WTC11 (cell line): ENCODE measurements at regions not wholly inside any gene's neighbourhood (a gene's known extent, or its start where the extent isn't known, plus 50 kb on each side); places are given as distances from the start of the nearest gene placed in this dataset.

Experiments used
- ATAC-seq: fragments of 200-7000 bp; cut with Tn5 transposase; 2 replicates; pipeline ENCODE4 v1.10.0; 2021; ENCODE audit warnings: mild to moderate bottlenecking, moderate library complexity
- CTCF ChIA-PET: fragments of 300-600 bp; sonication (Branson Sonifier 250); formaldehyde crosslinking; loops from one replicate; lab custom pipeline; 2021; ENCODE audit warnings: antibody characterized with exemption; lab: Charles Lee
- POLR2A ChIA-PET: fragments of 350-600 bp; sonication (Branson Sonifier 250); formaldehyde crosslinking; loops from one replicate; lab custom pipeline; 2021; ENCODE audit warnings: antibody characterized with exemption; lab: Charles Lee
- DNase-seq: peaks from one replicate; pipeline ENCODE4 v3.0.0; 2021; ENCODE audit warnings: low spot score
- H3K27ac Mint-ChIP-seq: 2 replicates; pipeline ENCODE4 v1.8.0; 2021; ENCODE audit warnings: mixed read lengths
- H3K27me3 Mint-ChIP-seq: 2 replicates; pipeline ENCODE4 v1.8.0; 2021; ENCODE audit warnings: low read depth, mild to moderate bottlenecking, moderate library complexity, mixed read lengths
- H3K36me3 Mint-ChIP-seq: 2 replicates; pipeline ENCODE4 v1.8.0; 2021; ENCODE audit warnings: mixed read lengths
- H3K4me1 Mint-ChIP-seq: 2 replicates; pipeline ENCODE4 v1.8.0; 2022; ENCODE audit warnings: mixed read lengths
- H3K4me3 Mint-ChIP-seq: 2 replicates; pipeline ENCODE4 v1.8.0; 2021; ENCODE audit warnings: mild to moderate bottlenecking, moderate library complexity, mixed read lengths
- H3K9me3 Mint-ChIP-seq: 2 replicates; pipeline ENCODE4 v1.8.0; 2021; ENCODE audit warnings: mixed read lengths
- CREB1 ChIP-seq: sonication (generic); formaldehyde crosslinking; IDR thresholded peaks from 2 replicates; pipeline ENCODE4 v1.8.0; 2023; ENCODE audit warnings: mild to moderate bottlenecking, missing genetic modification reagents
- FOXP1 ChIP-seq: sonication (generic); formaldehyde crosslinking; IDR thresholded peaks from 2 replicates; pipeline ENCODE4 v1.8.0; 2022; ENCODE audit warnings: missing genetic modification reagents, mild to moderate bottlenecking, moderate library complexity, borderline replicate concordance
- GRHL2 ChIP-seq: fragments of 250-450 bp; sonication (Bioruptor Pico); IDR thresholded peaks from 2 replicates; pipeline ENCODE4 v1.8.0; 2022; ENCODE audit warnings: mild to moderate bottlenecking, moderate library complexity; ENCODE audit not compliant: insufficient replicate concordance, severe bottlenecking
- IRF2 ChIP-seq: sonication (generic); formaldehyde crosslinking; IDR thresholded peaks from 2 replicates; pipeline ENCODE4 v1.8.0; 2022; ENCODE audit warnings: low read depth, missing genetic modification reagents, borderline replicate concordance
- NFYB ChIP-seq: sonication (generic); formaldehyde crosslinking; conservative IDR thresholded peaks from 2 replicates; pipeline ENCODE4 v1.8.0; 2022; ENCODE audit warnings: low read depth, missing genetic modification reagents
- OVOL2 ChIP-seq: fragments of 250-450 bp; sonication (Bioruptor Pico); IDR thresholded peaks from 2 replicates; pipeline ENCODE4 v1.9.0; 2021; ENCODE audit warnings: mild to moderate bottlenecking, borderline replicate concordance
- PRRX2 ChIP-seq: fragments of 250-450 bp; sonication (Bioruptor Pico); IDR thresholded peaks from 2 replicates; pipeline ENCODE4 v1.8.0; 2021; ENCODE audit warnings: mild to moderate bottlenecking
- SMAD3 ChIP-seq: sonication (generic); formaldehyde crosslinking; IDR thresholded peaks from 2 replicates; pipeline ENCODE4 v1.8.0; 2022; ENCODE audit warnings: missing genetic modification reagents, mild to moderate bottlenecking, borderline replicate concordance
- SP1 ChIP-seq: sonication (generic); formaldehyde crosslinking; conservative IDR thresholded peaks from 2 replicates; pipeline ENCODE4 v1.8.1; 2022; ENCODE audit warnings: missing genetic modification reagents
- TCF7 ChIP-seq: sonication (generic); formaldehyde crosslinking; IDR thresholded peaks from 2 replicates; pipeline ENCODE4 v1.8.0; 2022; ENCODE audit warnings: mild to moderate bottlenecking, low read depth, missing genetic modification reagents, moderate library complexity
- ZNF121 ChIP-seq: sonication (generic); formaldehyde crosslinking; IDR thresholded peaks from 2 replicates; pipeline ENCODE4 v1.8.0; 2023; ENCODE audit warnings: missing genetic modification reagents
- ZNF416 ChIP-seq: fragments of 250-450 bp; sonication (Bioruptor Pico); IDR thresholded peaks from 2 replicates; pipeline ENCODE4 v1.9.0; 2021; ENCODE audit warnings: mild to moderate bottlenecking, inconsistent platforms
- TF ChIP-seq, protein P1 (sequence below): fragments of 250-450 bp; sonication (Bioruptor Pico); IDR thresholded peaks from 2 replicates; pipeline ENCODE4 v1.9.0; 2021; ENCODE audit warnings: mild to moderate bottlenecking
- TF ChIP-seq, protein P2 (sequence below): sonication (generic); formaldehyde crosslinking; IDR thresholded peaks from 2 replicates; pipeline ENCODE4 v1.8.1; 2022; ENCODE audit warnings: low read depth, missing genetic modification reagents, borderline replicate concordance
- TF ChIP-seq, protein P3 (sequence below): sonication (generic); formaldehyde crosslinking; IDR thresholded peaks from 2 replicates; pipeline ENCODE4 v1.8.1; 2022; ENCODE audit warnings: low read depth, mild to moderate bottlenecking, moderate library complexity, missing genetic modification reagents, borderline replicate concordance
- TF ChIP-seq, protein P4 (sequence below): fragments of 250-450 bp; sonication (Bioruptor Pico); conservative IDR thresholded peaks from 2 replicates; pipeline ENCODE4 v1.9.0; 2021; ENCODE audit warnings: mild to moderate bottlenecking
- TF ChIP-seq, protein P5 (sequence below): sonication (generic); formaldehyde crosslinking; IDR thresholded peaks from 2 replicates; pipeline ENCODE4 v1.8.0; 2022; ENCODE audit warnings: mild to moderate bottlenecking, missing genetic modification reagents
- TF ChIP-seq, protein P6 (sequence below): sonication (generic); formaldehyde crosslinking; IDR thresholded peaks from 2 replicates; pipeline ENCODE4 v1.8.1; 2023; ENCODE audit warnings: mild to moderate bottlenecking, missing genetic modification reagents
- TF ChIP-seq, protein P7 (sequence below): sonication (generic); formaldehyde crosslinking; IDR thresholded peaks from 2 replicates; pipeline ENCODE4 v1.8.0; 2022; ENCODE audit warnings: mild to moderate bottlenecking, missing genetic modification reagents

DNA sequence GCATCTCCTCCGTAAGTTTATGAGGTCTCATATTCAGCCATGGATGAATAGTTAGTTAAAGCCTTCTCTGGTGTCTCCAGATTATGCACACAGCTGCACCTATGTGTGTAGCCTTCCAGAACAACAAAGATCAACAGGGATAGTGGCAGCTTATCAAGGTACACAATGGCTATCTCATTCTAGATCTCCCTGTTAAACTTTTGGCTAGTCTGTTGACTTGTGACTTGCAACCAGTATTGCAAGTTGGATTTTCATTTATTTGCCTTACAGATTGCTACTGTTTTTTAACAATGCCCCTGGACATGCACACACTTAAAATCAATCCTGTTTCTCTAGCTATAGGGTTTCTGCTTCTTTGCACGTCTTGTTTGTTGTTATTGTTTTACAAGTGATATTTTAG lies 363.2 kb downstream of the OMA1 start:
- H3K27ac Mint-ChIP-seq: no peak overlapping the region
- CTCF ChIA-PET: no interaction called here
- no peaks in the 10 kb centered on the region for H3K36me3 Mint-ChIP-seq
- POLR2A ChIA-PET: no interaction called here
- no peaks in the 10 kb centered on the region for H3K4me1 Mint-ChIP-seq
- no peak for ATAC-seq
- H3K27me3 Mint-ChIP-seq: no peaks in the 10 kb centered on the region
- DNase-seq: no peak
- TF ChIP-seq CREB1: no peak
- no peak for TF ChIP-seq NFYB
- TF ChIP-seq, protein P1, sequence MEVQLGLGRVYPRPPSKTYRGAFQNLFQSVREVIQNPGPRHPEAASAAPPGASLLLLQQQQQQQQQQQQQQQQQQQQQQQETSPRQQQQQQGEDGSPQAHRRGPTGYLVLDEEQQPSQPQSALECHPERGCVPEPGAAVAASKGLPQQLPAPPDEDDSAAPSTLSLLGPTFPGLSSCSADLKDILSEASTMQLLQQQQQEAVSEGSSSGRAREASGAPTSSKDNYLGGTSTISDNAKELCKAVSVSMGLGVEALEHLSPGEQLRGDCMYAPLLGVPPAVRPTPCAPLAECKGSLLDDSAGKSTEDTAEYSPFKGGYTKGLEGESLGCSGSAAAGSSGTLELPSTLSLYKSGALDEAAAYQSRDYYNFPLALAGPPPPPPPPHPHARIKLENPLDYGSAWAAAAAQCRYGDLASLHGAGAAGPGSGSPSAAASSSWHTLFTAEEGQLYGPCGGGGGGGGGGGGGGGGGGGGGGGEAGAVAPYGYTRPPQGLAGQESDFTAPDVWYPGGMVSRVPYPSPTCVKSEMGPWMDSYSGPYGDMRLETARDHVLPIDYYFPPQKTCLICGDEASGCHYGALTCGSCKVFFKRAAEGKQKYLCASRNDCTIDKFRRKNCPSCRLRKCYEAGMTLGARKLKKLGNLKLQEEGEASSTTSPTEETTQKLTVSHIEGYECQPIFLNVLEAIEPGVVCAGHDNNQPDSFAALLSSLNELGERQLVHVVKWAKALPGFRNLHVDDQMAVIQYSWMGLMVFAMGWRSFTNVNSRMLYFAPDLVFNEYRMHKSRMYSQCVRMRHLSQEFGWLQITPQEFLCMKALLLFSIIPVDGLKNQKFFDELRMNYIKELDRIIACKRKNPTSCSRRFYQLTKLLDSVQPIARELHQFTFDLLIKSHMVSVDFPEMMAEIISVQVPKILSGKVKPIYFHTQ (CRISPR knock-in tag): no peak
- TF ChIP-seq, protein P2, sequence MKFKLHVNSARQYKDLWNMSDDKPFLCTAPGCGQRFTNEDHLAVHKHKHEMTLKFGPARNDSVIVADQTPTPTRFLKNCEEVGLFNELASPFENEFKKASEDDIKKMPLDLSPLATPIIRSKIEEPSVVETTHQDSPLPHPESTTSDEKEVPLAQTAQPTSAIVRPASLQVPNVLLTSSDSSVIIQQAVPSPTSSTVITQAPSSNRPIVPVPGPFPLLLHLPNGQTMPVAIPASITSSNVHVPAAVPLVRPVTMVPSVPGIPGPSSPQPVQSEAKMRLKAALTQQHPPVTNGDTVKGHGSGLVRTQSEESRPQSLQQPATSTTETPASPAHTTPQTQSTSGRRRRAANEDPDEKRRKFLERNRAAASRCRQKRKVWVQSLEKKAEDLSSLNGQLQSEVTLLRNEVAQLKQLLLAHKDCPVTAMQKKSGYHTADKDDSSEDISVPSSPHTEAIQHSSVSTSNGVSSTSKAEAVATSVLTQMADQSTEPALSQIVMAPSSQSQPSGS (CRISPR knock-in tag): no peak
- TF ChIP-seq, protein P3, sequence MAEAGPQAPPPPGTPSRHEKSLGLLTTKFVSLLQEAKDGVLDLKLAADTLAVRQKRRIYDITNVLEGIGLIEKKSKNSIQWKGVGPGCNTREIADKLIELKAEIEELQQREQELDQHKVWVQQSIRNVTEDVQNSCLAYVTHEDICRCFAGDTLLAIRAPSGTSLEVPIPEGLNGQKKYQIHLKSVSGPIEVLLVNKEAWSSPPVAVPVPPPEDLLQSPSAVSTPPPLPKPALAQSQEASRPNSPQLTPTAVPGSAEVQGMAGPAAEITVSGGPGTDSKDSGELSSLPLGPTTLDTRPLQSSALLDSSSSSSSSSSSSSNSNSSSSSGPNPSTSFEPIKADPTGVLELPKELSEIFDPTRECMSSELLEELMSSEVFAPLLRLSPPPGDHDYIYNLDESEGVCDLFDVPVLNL (CRISPR knock-in tag): no peak
- TF ChIP-seq, protein P4, sequence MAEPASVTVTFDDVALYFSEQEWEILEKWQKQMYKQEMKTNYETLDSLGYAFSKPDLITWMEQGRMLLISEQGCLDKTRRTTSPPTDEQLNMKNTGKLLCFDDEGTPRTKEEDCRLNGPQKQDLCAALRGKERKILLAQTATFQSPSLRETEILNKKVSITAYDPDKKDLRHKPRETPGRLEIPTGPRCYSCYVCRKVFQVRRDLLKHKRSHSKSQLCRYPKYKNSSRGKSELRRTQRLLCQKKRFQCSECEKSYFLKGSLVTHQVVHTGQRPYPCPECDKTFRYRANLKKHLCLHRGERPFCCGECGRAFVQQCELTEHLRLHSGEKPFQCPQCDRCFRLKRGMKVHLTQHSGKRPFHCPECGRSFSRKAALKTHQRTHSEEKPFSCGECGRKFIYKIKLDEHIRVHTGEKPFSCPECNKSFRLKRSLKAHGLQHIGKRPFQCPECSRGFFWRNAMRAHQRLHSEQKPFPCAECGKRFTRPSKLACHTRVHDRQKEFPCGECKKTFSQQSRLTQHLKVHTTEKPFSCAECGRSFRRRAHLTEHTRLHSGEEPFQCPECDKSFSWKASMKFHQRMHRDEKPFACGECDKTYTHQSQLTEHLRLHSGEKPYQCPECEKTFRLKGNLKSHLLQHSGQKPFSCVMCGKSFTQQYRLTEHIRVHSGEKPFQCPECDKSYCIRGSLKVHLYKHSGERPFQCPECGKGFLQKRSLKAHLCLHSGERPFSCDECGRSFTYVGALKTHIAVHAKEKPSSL (CRISPR knock-in tag): no peak
- no peak for TF ChIP-seq FOXP1 (CRISPR knock-in tag)
- TF ChIP-seq TCF7 (CRISPR knock-in tag): no peak
- TF ChIP-seq SMAD3: no peak
- TF ChIP-seq, protein P5, sequence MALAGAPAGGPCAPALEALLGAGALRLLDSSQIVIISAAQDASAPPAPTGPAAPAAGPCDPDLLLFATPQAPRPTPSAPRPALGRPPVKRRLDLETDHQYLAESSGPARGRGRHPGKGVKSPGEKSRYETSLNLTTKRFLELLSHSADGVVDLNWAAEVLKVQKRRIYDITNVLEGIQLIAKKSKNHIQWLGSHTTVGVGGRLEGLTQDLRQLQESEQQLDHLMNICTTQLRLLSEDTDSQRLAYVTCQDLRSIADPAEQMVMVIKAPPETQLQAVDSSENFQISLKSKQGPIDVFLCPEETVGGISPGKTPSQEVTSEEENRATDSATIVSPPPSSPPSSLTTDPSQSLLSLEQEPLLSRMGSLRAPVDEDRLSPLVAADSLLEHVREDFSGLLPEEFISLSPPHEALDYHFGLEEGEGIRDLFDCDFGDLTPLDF (CRISPR knock-in tag): no peak
- no peak for TF ChIP-seq GRHL2 (CRISPR knock-in tag)
- TF ChIP-seq OVOL2 (CRISPR knock-in tag): no peak
- no peak for TF ChIP-seq ZNF121
- no peak for TF ChIP-seq ZNF416 (CRISPR knock-in tag)
- TF ChIP-seq, protein P6, sequence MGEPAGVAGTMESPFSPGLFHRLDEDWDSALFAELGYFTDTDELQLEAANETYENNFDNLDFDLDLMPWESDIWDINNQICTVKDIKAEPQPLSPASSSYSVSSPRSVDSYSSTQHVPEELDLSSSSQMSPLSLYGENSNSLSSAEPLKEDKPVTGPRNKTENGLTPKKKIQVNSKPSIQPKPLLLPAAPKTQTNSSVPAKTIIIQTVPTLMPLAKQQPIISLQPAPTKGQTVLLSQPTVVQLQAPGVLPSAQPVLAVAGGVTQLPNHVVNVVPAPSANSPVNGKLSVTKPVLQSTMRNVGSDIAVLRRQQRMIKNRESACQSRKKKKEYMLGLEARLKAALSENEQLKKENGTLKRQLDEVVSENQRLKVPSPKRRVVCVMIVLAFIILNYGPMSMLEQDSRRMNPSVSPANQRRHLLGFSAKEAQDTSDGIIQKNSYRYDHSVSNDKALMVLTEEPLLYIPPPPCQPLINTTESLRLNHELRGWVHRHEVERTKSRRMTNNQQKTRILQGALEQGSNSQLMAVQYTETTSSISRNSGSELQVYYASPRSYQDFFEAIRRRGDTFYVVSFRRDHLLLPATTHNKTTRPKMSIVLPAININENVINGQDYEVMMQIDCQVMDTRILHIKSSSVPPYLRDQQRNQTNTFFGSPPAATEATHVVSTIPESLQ (CRISPR knock-in tag): no peak
- no peak for TF ChIP-seq SP1 (CRISPR knock-in tag)
- TF ChIP-seq, protein P7, sequence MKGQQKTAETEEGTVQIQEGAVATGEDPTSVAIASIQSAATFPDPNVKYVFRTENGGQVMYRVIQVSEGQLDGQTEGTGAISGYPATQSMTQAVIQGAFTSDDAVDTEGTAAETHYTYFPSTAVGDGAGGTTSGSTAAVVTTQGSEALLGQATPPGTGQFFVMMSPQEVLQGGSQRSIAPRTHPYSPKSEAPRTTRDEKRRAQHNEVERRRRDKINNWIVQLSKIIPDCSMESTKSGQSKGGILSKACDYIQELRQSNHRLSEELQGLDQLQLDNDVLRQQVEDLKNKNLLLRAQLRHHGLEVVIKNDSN (CRISPR knock-in tag): no peak
- TF ChIP-seq PRRX2 (CRISPR knock-in tag): no peak
- TF ChIP-seq IRF2: no peak
- H3K4me3 Mint-ChIP-seq: no peak overlapping the region
- no peaks in the 10 kb centered on the region for H3K9me3 Mint-ChIP-seq
